Endodermal cell (in vitro differentiated cells): ENCODE measurements at regions not wholly inside any gene's neighbourhood (a gene's known extent, or its start where the extent isn't known, plus 50 kb on each side); places are given as distances from the start of the nearest gene placed in this dataset.

Experiments used
- DNase-seq: peaks from one replicate; pipeline ENCODE4 v3.0.0-alpha.2; 2017
- H3K27ac ChIP-seq: 2 replicates; pipeline ENCODE4 v1.5.1; 2013; ENCODE audit warnings: mild to moderate bottlenecking, low read depth, low read length, moderate library complexity
- H3K27me3 ChIP-seq: 2 replicates; pipeline ENCODE4 v1.6.1; 2013; ENCODE audit warnings: mild to moderate bottlenecking, low read length, moderate library complexity; ENCODE audit not compliant: insufficient read depth, control insufficient read depth, poor library complexity, severe bottlenecking
- H3K36me3 ChIP-seq: 2 replicates; pipeline ENCODE4 v1.7.0; 2013; ENCODE audit warnings: mild to moderate bottlenecking, low read length, moderate library complexity; ENCODE audit not compliant: control insufficient read depth, insufficient read depth
- H3K4me1 ChIP-seq: one replicate; pipeline ENCODE4 v1.7.0; 2013; ENCODE audit warnings: low read length; ENCODE audit not compliant: control insufficient read depth, insufficient read depth
- H3K4me3 ChIP-seq: 2 replicates; pipeline ENCODE4 v1.5.1; 2013; ENCODE audit warnings: mild to moderate bottlenecking, low read length, moderate library complexity
- H3K9ac ChIP-seq: 2 replicates; pipeline ENCODE4 v1.6.1; 2013; ENCODE audit warnings: mild to moderate bottlenecking, low read length, moderate library complexity; ENCODE audit not compliant: poor library complexity, severe bottlenecking; ENCODE audit errors: extremely low read depth
- H3K9me3 ChIP-seq: 2 replicates; pipeline ENCODE4 v1.6.1; 2013; ENCODE audit warnings: mild to moderate bottlenecking, low read length, moderate library complexity; ENCODE audit not compliant: control insufficient read depth
- H3K27ac Mint-ChIP-seq: 2 replicates; pipeline ENCODE4 v1.8.0; 2020; ENCODE audit warnings: mixed read lengths
- H3K27me3 Mint-ChIP-seq: 2 replicates; pipeline ENCODE4 v1.8.0; 2021; ENCODE audit warnings: mild to moderate bottlenecking, mixed read lengths; ENCODE audit not compliant: insufficient read depth
- H3K36me3 Mint-ChIP-seq: 2 replicates; pipeline ENCODE4 v1.8.0; 2020; ENCODE audit warnings: low read depth, mixed read lengths
- H3K4me1 Mint-ChIP-seq: 2 replicates; pipeline ENCODE4 v1.8.0; 2020; ENCODE audit warnings: mixed read lengths
- H3K4me3 Mint-ChIP-seq: 2 replicates; pipeline ENCODE4 v1.8.0; 2020; ENCODE audit warnings: mild to moderate bottlenecking, moderate library complexity, mixed read lengths
- H3K9me3 Mint-ChIP-seq: 2 replicates; pipeline ENCODE4 v1.8.0; 2020; ENCODE audit warnings: mild to moderate bottlenecking, mixed read lengths
- WGBS, 2 experiments: methylation state at CpG; one replicate each; pipeline versions ENCODE4 v1.1.5 to v1.1.7; 2013; ENCODE audit warnings: missing lambda C conversion rate in 2 of 2, mixed read lengths in 1 of 2; ENCODE audit not compliant: insufficient coverage in 1 of 2, insufficient read length in 1 of 2; 5-methylcytosine and 5-hydroxymethylcytosine counted together
- TF ChIP-seq, protein P1 (sequence below): fragments of 200-600 bp; sonication (generic); conservative IDR thresholded peaks from 2 replicates; pipeline ENCODE4 v1.5.0; 2021; ENCODE audit warnings: antibody characterized with exemption, mild to moderate bottlenecking

- Mint-ChIP-seq H3K27ac (no peak overlapping the region), H3K27me3 (no peaks in the 10 kb centered on the region), H3K9me3 (no peaks in the 10 kb centered on the region), H3K4me1 (no peaks in the 10 kb centered on the region), H3K36me3 (no peaks in the 10 kb centered on the region), H3K4me3 (no peak overlapping the region)
- Histone ChIP-seq H3K4me3 (no peak overlapping the region), H3K36me3 (no peaks in the 10 kb centered on the region), H3K9ac (no peak overlapping the region), H3K27ac (no peak overlapping the region), H3K9me3 (no peaks in the 10 kb centered on the region), H3K27me3 (no peaks in the 10 kb centered on the region), H3K4me1 (no peaks in the 10 kb centered on the region)
- peak; percentile 89 for DNase-seq
- TF ChIP-seq, protein P1, sequence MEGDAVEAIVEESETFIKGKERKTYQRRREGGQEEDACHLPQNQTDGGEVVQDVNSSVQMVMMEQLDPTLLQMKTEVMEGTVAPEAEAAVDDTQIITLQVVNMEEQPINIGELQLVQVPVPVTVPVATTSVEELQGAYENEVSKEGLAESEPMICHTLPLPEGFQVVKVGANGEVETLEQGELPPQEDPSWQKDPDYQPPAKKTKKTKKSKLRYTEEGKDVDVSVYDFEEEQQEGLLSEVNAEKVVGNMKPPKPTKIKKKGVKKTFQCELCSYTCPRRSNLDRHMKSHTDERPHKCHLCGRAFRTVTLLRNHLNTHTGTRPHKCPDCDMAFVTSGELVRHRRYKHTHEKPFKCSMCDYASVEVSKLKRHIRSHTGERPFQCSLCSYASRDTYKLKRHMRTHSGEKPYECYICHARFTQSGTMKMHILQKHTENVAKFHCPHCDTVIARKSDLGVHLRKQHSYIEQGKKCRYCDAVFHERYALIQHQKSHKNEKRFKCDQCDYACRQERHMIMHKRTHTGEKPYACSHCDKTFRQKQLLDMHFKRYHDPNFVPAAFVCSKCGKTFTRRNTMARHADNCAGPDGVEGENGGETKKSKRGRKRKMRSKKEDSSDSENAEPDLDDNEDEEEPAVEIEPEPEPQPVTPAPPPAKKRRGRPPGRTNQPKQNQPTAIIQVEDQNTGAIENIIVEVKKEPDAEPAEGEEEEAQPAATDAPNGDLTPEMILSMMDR, result peak; percentile 96
- WGBS, 2 experiments, result 31 to 46% methylated on average over 6 to 10 of the region's 12 CpGs
These were observed 2340.7 kb downstream of the PCDH7 start for GRCh38 chr4:33060674-33061542.

DNA sequence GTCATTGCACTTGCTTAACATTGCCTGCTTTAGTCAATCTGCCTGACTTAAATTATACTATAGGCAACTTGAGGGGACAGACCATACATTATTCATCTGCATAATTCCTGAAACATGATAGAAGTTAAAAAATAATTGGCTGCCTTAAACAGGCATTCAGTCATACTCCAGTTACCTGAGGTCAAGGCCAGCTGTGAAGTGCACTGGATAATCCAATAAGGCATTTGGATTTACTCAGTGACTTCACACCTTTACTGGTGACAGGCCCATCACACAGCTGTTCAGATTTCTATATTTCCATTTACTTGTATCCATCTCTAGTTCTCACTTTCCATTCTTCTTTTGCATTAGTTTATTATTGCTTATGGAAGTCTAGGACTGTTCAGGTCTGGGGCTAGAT is 2341.6 kb downstream of the PCDH7 start:
- no peaks in the 10 kb centered on the region for H3K9me3 Mint-ChIP-seq
- H3K9me3 ChIP-seq, result no peaks in the 10 kb centered on the region
- TF ChIP-seq, protein P1, result no peak
- no peak overlapping the region for H3K4me3 ChIP-seq
- H3K4me1 Mint-ChIP-seq, result no peaks in the 10 kb centered on the region
- H3K36me3 Mint-ChIP-seq, result no peaks in the 10 kb centered on the region
- H3K4me1 ChIP-seq, result no peaks in the 10 kb centered on the region
- no peak overlapping the region for H3K4me3 Mint-ChIP-seq
- no peak overlapping the region for H3K27ac Mint-ChIP-seq
- H3K27ac ChIP-seq, result no peak overlapping the region
- H3K36me3 ChIP-seq, result no peaks in the 10 kb centered on the region
- DNase-seq, result no peak
- no peak overlapping the region for H3K9ac ChIP-seq
- no peaks in the 10 kb centered on the region for H3K27me3 Mint-ChIP-seq
- no peaks in the 10 kb centered on the region for H3K27me3 ChIP-seq

DNA sequence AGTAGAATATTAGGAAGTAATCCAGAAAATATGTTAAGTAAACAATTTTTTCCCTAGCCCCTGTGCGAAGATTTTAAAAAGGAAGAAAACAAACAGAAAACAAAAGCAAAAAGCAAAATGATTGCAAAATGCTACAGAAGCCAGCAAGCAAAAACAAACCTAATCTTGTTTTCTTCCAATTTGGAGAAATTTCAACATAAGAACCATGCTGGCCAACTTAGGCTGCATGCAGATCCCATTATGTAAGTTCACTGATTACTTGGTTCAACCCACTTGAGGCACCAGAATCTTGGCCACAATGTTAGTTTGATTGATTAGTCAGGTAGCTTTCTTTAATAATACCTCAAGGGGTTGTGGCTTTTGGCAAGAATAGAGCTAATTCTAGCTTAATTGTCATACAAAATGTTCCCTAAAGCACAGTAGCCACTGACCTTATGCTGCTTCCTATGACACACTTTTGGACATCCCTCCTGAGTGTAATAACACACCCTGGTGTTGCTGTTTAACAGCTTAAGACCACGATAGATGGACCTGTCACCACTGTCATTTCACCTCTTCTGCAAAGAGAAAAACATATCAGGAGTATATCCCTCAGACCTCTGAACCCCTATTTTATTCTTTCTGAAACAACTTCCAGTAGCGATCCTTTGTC is 2342.1 kb downstream of the PCDH7 start:
- DNase-seq, result no peak
- TF ChIP-seq, protein P1, result no peak
- Histone ChIP-seq H3K4me1 (no peaks in the 10 kb centered on the region), H3K27ac (no peak overlapping the region), H3K4me3 (no peak overlapping the region), H3K9me3 (no peaks in the 10 kb centered on the region), H3K27me3 (no peaks in the 10 kb centered on the region), H3K9ac (no peak overlapping the region), H3K36me3 (no peaks in the 10 kb centered on the region)
- Mint-ChIP-seq H3K27me3 (no peaks in the 10 kb centered on the region), H3K36me3 (no peaks in the 10 kb centered on the region), H3K9me3 (no peaks in the 10 kb centered on the region), H3K4me1 (no peaks in the 10 kb centered on the region), H3K4me3 (no peak overlapping the region), H3K27ac (no peak overlapping the region)
- WGBS, 2 experiments, result 92 to 93% methylated on average over 2 to 3 of the region's 3 CpGs
